ENCODE measurements at regions not wholly inside any gene's neighbourhood (a gene's known extent, or its start where the extent isn't known, plus 50 kb on each side); places are given as distances from the start of the nearest gene placed in this dataset.
"Not testable (repeated sequence)": the region's sequence is repeated elsewhere in the genome, so short reads cannot be mapped to it uniquely, and the experiment has no call there.

- DNase-seq (ENCODE audit: low read depth in 2 of 3, low spot score in 2 of 3): no peak
Measured at GRCh38 chr4:156420623-156421022, 467.0 kb upstream of the CTSO start.

GRCh38 chr4:156419080-156419685 is 465.5 kb upstream of the CTSO start:
- no peak for DNase-seq (ENCODE audit: low read depth in 2 of 3, low spot score in 2 of 3)

- no peak for DNase-seq (ENCODE audit: low read depth in 2 of 3, low spot score in 2 of 3)
Measured at GRCh38 chr4:156414406-156414805, 460.7 kb upstream of the CTSO start.

GRCh38 chr4:156413239-156414135 is 459.8 kb upstream of the CTSO start:
- no peak for DNase-seq (ENCODE audit: low read depth in 2 of 3, low spot score in 2 of 3)

- no peak for DNase-seq (ENCODE audit: low read depth in 2 of 3, low spot score in 2 of 3)
Measured at GRCh38 chr4:156411531-156411930, 457.9 kb upstream of the CTSO start.

- no peak for DNase-seq (ENCODE audit: low read depth in 2 of 3, low spot score in 2 of 3)
Measured at GRCh38 chr4:156408749-156409148, 455.1 kb upstream of the CTSO start.

GRCh38 chr4:156401371-156401770 is 447.7 kb upstream of the CTSO start:
- DNase-seq (ENCODE audit: low read depth in 2 of 3, low spot score in 2 of 3): no peak

GRCh38 chr4:156396534-156396933 is 442.9 kb upstream of the CTSO start:
- no peak for DNase-seq (ENCODE audit: low read depth in 2 of 3, low spot score in 2 of 3)

- no peak for DNase-seq (ENCODE audit: low read depth in 2 of 3, low spot score in 2 of 3)
Measured at GRCh38 chr4:156391325-156391653, 437.6 kb upstream of the CTSO start.

GRCh38 chr4:156390599-156391324 is 437.1 kb upstream of the CTSO start:
- no peak for DNase-seq (ENCODE audit: low read depth in 2 of 3, low spot score in 2 of 3)

- DNase-seq (ENCODE audit: low read depth in 2 of 3, low spot score in 2 of 3): no peak
Measured at GRCh38 chr4:156388826-156389225, 435.2 kb upstream of the CTSO start.

- peak in 2 of 3 donors; percentile 21 to 73 for DNase-seq (ENCODE audit: low read depth in 2 of 3, low spot score in 2 of 3)
Measured at GRCh38 chr4:156378033-156378665, 424.5 kb upstream of the CTSO start.

GRCh38 chr4:156377036-156377710 is 423.5 kb upstream of the CTSO start:
- DNase-seq (ENCODE audit: low read depth in 2 of 3, low spot score in 2 of 3): no peak

- no peak for DNase-seq (ENCODE audit: low read depth in 2 of 3, low spot score in 2 of 3)
Measured at GRCh38 chr4:156374894-156375293, 421.2 kb upstream of the CTSO start.

- DNase-seq (ENCODE audit: low read depth in 2 of 3, low spot score in 2 of 3): no peak
Measured at GRCh38 chr4:156374069-156374468, 420.4 kb upstream of the CTSO start.

- DNase-seq (ENCODE audit: low read depth in 2 of 3, low spot score in 2 of 3): not testable (repeated sequence)
Measured at GRCh38 chr4:156367502-156367901, 413.8 kb upstream of the CTSO start.

- no peak for DNase-seq (ENCODE audit: low read depth in 2 of 3, low spot score in 2 of 3)
Measured at GRCh38 chr4:156362581-156362980, 408.9 kb upstream of the CTSO start.

- DNase-seq (ENCODE audit: low read depth in 2 of 3, low spot score in 2 of 3): no peak
Measured at GRCh38 chr4:156347412-156348075, 393.9 kb upstream of the CTSO start.

- no peak for DNase-seq (ENCODE audit: low read depth in 2 of 3, low spot score in 2 of 3)
Measured at GRCh38 chr4:156346959-156347385, 393.3 kb upstream of the CTSO start.

GRCh38 chr4:156344397-156344796 is 390.7 kb upstream of the CTSO start:
- no peak for DNase-seq (ENCODE audit: low read depth in 2 of 3, low spot score in 2 of 3)
